Rectal smooth muscle tissue (tissue), 1 donor: ENCODE measurements at regions not wholly inside any gene's neighbourhood (a gene's known extent, or its start where the extent isn't known, plus 50 kb on each side); places are given as distances from the start of the nearest gene placed in this dataset.

Experiments used
- H3K27ac ChIP-seq: one replicate; pipeline ENCODE4 v1.7.0; 2013; ENCODE audit warnings: low read depth, low read length, inconsistent platforms
- H3K27me3 ChIP-seq: one replicate; pipeline ENCODE4 v1.7.0; 2013; ENCODE audit warnings: low read length; ENCODE audit not compliant: control insufficient read depth, insufficient read depth
- H3K36me3 ChIP-seq: one replicate; pipeline ENCODE4 v1.7.0; 2013; ENCODE audit warnings: low read length; ENCODE audit not compliant: control insufficient read depth, insufficient read depth
- H3K4me1 ChIP-seq: one replicate; pipeline ENCODE4 v1.7.0; 2013; ENCODE audit warnings: low read length; ENCODE audit not compliant: control insufficient read depth, insufficient read depth
- H3K4me3 ChIP-seq: one replicate; pipeline ENCODE4 v1.7.0; 2013; ENCODE audit warnings: low read length
- H3K9ac ChIP-seq: one replicate; pipeline ENCODE4 v1.7.0; 2013; ENCODE audit warnings: low read length

- Histone ChIP-seq H3K27me3 (no peaks in the 10 kb centered on the region), H3K4me1 (no peaks in the 10 kb centered on the region), H3K9ac (no peak overlapping the region), H3K4me3 (no peak overlapping the region), H3K27ac (no peak overlapping the region), H3K36me3 (no peaks in the 10 kb centered on the region)
These were observed 490.9 kb upstream of the MIS18BP1 start for GRCh38 chr14:45743884-45744283.

GRCh38 chr14:45742187-45742586, 489.2 kb upstream of the MIS18BP1 start:
- H3K4me3 ChIP-seq, result no peak overlapping the region
- H3K27ac ChIP-seq, result no peak overlapping the region
- no peak overlapping the region for H3K9ac ChIP-seq
- no peaks in the 10 kb centered on the region for H3K36me3 ChIP-seq
- no peaks in the 10 kb centered on the region for H3K27me3 ChIP-seq
- H3K4me1 ChIP-seq, result no peaks in the 10 kb centered on the region

GRCh38 chr14:45728434-45729225, 475.6 kb upstream of the MIS18BP1 start:
- Histone ChIP-seq H3K4me1 (no peaks in the 10 kb centered on the region), H3K36me3 (no peaks in the 10 kb centered on the region), H3K4me3 (no peak overlapping the region), H3K9ac (no peak overlapping the region), H3K27me3 (no peaks in the 10 kb centered on the region), H3K27ac (no peak overlapping the region)

- H3K4me3 ChIP-seq, result no peak overlapping the region
- H3K27me3 ChIP-seq, result no peaks in the 10 kb centered on the region
- no peak overlapping the region for H3K27ac ChIP-seq
- H3K4me1 ChIP-seq, result no peaks in the 10 kb centered on the region
- H3K36me3 ChIP-seq, result no peaks in the 10 kb centered on the region
- no peak overlapping the region for H3K9ac ChIP-seq
These were observed 474.1 kb upstream of the MIS18BP1 start for GRCh38 chr14:45727133-45727532.

- H3K27ac ChIP-seq, result no peak overlapping the region
- H3K27me3 ChIP-seq, result no peaks in the 10 kb centered on the region
- H3K4me3 ChIP-seq, result no peak overlapping the region
- no peaks in the 10 kb centered on the region for H3K36me3 ChIP-seq
- H3K4me1 ChIP-seq, result no peaks in the 10 kb centered on the region
- H3K9ac ChIP-seq, result no peak overlapping the region
These were observed 468.5 kb upstream of the MIS18BP1 start for GRCh38 chr14:45721472-45721871.

- Histone ChIP-seq H3K4me3 (no peak overlapping the region), H3K9ac (no peak overlapping the region), H3K27ac (no peak overlapping the region), H3K4me1 (no peaks in the 10 kb centered on the region), H3K36me3 (no peaks in the 10 kb centered on the region), H3K27me3 (no peaks in the 10 kb centered on the region)
These were observed 463.6 kb upstream of the MIS18BP1 start for GRCh38 chr14:45716572-45716971.

GRCh38 chr14:45715946-45716345, 462.9 kb upstream of the MIS18BP1 start:
- H3K27me3 ChIP-seq, result no peaks in the 10 kb centered on the region
- no peak overlapping the region for H3K27ac ChIP-seq
- no peaks in the 10 kb centered on the region for H3K36me3 ChIP-seq
- no peak overlapping the region for H3K9ac ChIP-seq
- H3K4me1 ChIP-seq, result no peaks in the 10 kb centered on the region
- no peak overlapping the region for H3K4me3 ChIP-seq

- Histone ChIP-seq H3K4me1 (no peaks in the 10 kb centered on the region), H3K9ac (no peak overlapping the region), H3K27me3 (no peaks in the 10 kb centered on the region), H3K4me3 (no peak overlapping the region), H3K27ac (no peak overlapping the region), H3K36me3 (no peaks in the 10 kb centered on the region)
These were observed 456.5 kb upstream of the MIS18BP1 start for GRCh38 chr14:45709541-45709940.

- H3K4me3 ChIP-seq, result no peak overlapping the region
- no peak overlapping the region for H3K27ac ChIP-seq
- no peaks in the 10 kb centered on the region for H3K4me1 ChIP-seq
- no peaks in the 10 kb centered on the region for H3K36me3 ChIP-seq
- no peaks in the 10 kb centered on the region for H3K27me3 ChIP-seq
- no peak overlapping the region for H3K9ac ChIP-seq
These were observed 453.0 kb upstream of the MIS18BP1 start for GRCh38 chr14:45705940-45706534.

GRCh38 chr14:45699471-45699870, 446.5 kb upstream of the MIS18BP1 start:
- H3K9ac ChIP-seq, result no peak overlapping the region
- no peaks in the 10 kb centered on the region for H3K27me3 ChIP-seq
- no peak overlapping the region for H3K27ac ChIP-seq
- H3K36me3 ChIP-seq, result no peaks in the 10 kb centered on the region
- H3K4me1 ChIP-seq, result no peaks in the 10 kb centered on the region
- H3K4me3 ChIP-seq, result no peak overlapping the region

- no peaks in the 10 kb centered on the region for H3K36me3 ChIP-seq
- no peak overlapping the region for H3K4me3 ChIP-seq
- no peak overlapping the region for H3K27ac ChIP-seq
- no peaks in the 10 kb centered on the region for H3K4me1 ChIP-seq
- H3K27me3 ChIP-seq, result no peaks in the 10 kb centered on the region
- H3K9ac ChIP-seq, result no peak overlapping the region
These were observed 445.6 kb upstream of the MIS18BP1 start for GRCh38 chr14:45698462-45699134.

GRCh38 chr14:45686771-45687170, 433.8 kb upstream of the MIS18BP1 start:
- Histone ChIP-seq H3K36me3 (no peaks in the 10 kb centered on the region), H3K4me3 (no peak overlapping the region), H3K4me1 (peaks cover 2% of the 10 kb centered on the region), H3K27me3 (no peaks in the 10 kb centered on the region), H3K9ac (no peak overlapping the region), H3K27ac (no peak overlapping the region)
